ENCODE measurements at regions not wholly inside any gene's neighbourhood (a gene's known extent, or its start where the extent isn't known, plus 50 kb on each side); places are given as distances from the start of the nearest gene placed in this dataset.
"Not testable (repeated sequence)": the region's sequence is repeated elsewhere in the genome, so short reads cannot be mapped to it uniquely, and the experiment has no call there.

DNA sequence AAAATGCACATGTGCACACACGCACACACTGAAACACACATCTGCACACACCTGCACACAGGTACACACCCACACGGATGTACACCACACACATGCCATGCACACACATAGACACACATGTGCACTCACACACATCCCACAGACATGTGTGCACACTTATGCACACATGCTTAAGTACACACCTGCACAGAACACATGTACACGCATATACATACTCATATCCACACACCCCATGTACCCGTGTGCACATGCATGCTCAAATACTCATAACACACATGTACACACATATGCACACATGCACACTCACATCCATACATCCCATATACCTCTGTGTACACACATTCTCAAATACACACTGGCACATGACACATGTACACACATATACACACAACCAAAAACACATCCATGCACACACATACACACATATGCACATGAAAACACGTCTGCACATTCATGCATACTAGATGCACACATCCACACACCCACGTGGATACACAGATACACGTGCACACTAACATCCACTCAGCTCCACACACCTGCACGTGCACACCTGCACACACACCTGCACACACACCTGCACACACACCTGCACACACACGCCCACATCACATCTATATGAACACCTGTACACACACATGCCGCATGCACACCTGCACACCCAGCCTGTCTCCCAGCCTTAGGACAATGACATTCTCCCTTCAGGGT is 336.7 kb downstream of the ADGRD1 start:
- no peak for DNase-seq

DNA sequence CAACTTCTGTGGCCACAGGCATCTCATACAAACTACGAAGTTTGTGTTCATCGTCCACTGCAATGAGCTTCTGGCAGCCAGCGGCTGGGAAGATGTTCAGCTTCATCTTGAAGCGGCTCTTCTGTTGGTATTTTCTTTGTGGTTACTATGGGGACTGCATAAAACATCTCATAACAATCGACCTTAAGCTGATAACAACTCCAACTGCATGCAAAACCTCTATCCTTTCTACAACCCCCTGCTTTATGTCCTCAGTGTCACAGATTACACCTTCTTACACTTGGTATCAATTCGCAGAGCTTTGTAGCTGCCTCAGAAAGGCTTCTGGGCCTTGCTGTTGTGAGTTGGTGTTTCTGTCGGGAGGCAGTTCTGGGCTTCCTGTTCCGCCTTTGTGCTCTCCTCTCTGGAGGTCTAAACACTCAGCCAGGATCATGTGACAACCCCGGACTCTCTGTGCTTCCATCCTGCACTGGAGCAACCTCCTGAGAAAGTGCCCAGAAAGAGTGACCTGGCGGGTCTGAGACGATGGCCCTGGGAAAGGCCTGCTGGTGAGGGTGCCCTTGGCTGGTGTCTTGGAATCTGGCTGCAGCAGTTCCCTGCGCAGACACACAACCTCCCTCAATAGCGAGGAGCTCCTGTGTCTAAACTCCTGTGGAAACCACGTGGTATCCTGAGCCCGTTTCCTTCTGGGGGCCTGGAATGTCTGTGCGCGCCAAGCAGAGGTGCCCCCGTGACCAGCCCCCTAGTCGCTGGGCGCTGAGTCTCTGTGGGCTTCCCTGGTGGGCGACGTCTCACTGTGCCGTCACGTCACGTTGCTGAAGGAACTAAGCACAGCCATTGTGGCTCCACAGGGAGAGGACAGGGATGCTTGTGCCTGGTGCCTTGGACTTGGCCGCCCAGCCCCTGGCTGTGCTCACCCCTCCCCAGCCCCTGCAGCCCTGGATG is 339.6 kb downstream of the ADGRD1 start:
- DNase-seq, result not testable (repeated sequence)

DNA sequence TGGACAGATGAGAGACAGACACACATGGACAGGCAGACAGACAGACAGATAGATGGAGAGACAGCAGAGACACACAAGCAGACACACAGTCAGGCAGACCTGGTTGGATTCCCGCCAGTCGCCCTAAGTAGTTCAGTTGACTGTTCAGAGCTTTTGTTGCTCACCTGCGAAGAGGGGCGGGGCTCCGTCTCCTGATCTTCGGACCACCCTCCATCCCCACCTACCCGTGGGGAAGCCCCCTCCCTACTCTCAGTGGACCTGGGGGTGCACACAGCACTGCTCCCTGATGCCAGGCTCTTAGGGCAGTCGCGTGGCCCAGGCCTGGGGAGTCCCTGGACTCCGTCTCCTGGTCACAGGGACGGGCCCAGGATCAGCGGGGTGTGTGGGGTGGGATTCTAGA is 341.0 kb downstream of the ADGRD1 start:
- not testable (repeated sequence) for DNase-seq

GRCh38 chr12:131295117-131295516 is 341.4 kb downstream of the ADGRD1 start:
- DNase-seq, result not testable (repeated sequence)

- DNase-seq, result not testable (repeated sequence)
Observed at GRCh38 chr12:131295559-131295958, 341.9 kb downstream of the ADGRD1 start.

DNA sequence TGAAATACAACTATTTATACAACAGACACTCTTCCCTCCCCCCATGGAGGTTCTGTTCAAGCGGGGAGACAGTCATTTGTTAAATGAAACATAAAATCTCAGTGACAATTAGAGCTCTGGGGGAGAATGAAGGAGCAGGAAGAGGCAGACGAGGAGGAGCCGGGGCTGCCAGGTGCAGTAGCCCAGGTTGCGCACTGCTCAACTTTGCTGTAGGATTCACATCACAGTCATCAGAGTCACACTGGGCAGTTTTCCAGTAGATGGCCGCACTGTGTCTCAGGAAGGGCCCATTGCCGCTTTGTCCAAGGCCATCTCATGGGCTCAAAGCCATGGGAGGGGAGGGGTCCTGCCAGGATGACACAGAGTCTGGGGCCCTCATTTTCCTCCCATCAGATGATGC is 342.4 kb downstream of the ADGRD1 start:
- not testable (repeated sequence) for DNase-seq

DNA sequence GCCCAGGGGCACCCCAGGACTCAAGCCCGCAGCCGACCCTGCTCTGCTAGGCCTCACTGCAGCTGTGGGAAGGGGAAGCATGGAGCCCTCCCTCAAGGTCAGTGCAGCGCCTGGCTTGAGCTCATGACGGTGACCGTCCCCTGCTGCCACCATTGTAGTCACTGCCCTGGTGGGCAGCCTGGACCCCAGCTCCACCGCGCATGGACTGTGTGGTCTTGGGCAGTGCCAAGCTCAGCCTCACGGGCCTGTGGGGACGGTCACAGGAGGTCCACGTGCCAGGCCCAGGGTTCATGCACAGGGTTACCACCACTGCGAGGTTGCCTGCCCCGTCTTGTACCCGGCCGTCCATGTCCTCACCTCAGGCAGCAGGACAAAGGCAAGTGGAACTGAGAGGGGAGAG is 342.9 kb downstream of the ADGRD1 start:
- DNase-seq, result not testable (repeated sequence)

DNA sequence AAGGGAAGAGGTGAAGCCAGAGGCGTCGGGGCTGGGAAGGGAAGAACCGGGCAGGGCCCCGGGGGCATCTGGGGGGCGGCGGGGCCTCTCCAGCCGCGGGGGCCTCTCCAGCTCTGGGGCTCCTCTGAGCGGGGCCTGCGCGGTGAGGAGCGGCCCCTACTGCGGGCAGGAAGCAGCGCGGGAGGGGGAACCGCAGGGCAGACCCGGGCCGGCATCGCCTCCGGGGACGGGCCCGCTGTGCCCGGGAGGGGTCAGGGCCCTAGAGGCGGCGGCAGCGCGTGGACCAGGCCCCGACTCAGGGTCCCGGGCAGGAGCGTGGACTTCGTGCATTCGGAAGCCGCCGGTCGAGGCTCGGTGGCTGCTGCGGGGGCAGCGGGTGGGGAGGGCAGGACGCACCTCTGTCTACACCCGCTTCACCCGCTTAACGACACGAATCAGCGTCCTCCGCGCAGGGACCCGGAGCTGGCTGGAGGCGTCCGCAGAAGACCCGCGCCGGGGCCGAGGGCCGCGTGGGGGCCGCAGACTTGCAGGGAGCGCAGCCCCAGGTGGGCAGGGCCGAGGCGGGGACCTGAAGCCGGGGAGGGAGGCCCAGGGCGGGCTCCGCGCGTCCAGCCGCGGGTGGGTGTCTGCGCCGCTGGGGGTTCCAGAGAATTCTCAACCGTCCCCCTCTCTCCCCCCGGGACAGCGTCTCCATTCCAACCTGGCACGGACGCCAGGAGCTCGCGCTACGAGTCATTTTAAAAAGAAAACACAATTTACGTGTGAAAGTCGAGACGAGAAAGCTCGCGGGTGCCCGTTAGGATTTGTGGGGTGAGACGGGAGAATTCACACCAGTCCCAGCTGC is 345.0 kb downstream of the ADGRD1 start:
- DNase-seq, result not testable (repeated sequence)

- DNase-seq, result not testable (repeated sequence)
Observed at GRCh38 chr12:131299370-131299701, 345.6 kb downstream of the ADGRD1 start.

- DNase-seq, result not testable (repeated sequence)
Observed at GRCh38 chr12:131303576-131303975, 349.9 kb downstream of the ADGRD1 start.

- DNase-seq, result not testable (repeated sequence)
Observed at GRCh38 chr12:131304642-131305041, 350.9 kb downstream of the ADGRD1 start.

- DNase-seq, result no peak
Observed at GRCh38 chr12:131309700-131310099, 356.0 kb downstream of the ADGRD1 start.

DNA sequence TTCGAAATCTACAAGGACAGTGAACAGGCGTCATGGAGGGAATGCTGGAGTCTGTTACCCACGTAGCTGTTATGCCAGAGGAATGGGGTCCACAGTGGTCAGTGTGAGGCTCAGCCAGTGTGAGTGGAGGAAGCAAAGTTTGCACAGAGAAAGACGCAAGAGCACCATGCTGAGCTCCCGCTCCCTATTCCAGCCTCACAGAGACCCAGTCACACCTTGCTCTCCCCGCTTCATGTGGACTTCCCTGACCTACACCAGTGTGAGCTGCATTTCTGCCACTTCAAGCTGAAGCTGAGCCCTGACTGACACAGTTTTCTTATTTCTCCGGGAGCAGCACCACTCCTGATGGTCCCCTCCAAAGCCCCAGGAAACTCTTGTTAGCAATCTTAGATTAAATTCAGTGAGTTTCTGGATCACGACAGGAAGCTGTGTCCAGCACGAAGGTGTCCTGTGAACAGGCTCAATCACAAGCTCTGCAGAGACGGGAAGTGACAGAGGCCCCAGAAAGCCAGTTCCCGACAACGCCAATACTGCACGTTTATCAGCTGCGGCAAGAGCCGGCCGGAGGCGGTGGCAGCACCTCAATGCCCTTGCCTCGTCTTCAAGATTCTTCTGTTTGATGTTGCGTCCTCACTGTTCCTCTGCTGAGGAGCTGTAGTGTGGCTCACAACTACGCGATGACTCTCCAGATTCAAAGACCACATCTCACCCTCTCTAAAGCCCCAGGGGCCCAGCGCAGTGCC is 356.7 kb downstream of the ADGRD1 start:
- not testable (repeated sequence) for DNase-seq

DNA sequence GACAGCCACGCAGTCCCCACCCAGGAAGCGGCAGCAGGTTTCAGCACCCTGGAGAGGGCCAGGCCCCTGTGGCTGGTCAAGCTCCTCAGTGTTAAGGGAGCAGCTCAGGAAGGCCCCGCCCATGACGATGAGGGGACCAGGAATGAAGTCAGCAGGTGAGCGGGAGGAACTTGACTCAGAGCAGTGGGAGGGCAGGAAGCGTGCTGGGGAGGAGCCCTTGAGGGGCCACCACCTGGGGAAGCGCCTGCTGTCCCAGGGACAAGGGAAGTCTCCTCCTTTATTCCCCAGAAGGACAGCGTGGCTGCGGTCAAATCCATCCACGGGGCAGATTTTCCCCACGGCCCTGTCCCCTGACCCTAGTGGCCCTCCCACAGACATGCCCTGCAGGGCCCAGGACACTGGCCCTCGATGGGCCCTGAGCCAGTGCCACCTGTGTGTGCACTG is 357.6 kb downstream of the ADGRD1 start:
- DNase-seq, result peak; percentile 46

GRCh38 chr12:131311764-131312163 is 358.1 kb downstream of the ADGRD1 start:
- no peak for DNase-seq

DNA sequence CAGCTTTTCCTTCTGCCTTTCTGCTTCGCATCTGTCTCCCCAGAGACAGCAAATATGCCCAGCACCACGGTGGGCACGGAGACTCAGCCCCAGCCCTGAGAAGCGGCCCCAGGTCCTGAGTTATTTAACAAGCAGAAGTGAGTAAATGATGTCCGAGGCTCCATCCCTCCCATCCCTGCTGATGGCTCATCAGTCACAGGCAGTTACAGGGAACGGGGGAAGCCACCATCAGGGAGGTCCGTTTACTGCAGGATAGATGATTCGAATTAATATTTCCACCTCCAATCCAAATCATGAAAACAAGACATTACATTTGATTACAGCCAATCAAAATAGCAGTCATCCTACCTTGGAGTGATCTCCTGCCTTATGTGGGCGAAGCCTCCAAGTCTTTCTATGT is 358.7 kb downstream of the ADGRD1 start:
- not testable (repeated sequence) for DNase-seq

GRCh38 chr12:131312793-131313545 is 359.3 kb downstream of the ADGRD1 start:
- no peak for DNase-seq

GRCh38 chr12:131313635-131314034 is 359.9 kb downstream of the ADGRD1 start:
- no peak for DNase-seq

GRCh38 chr12:131314524-131315090 is 360.9 kb downstream of the ADGRD1 start:
- DNase-seq, result no peak

- DNase-seq, result no peak
Observed at GRCh38 chr12:131315601-131316000, 361.9 kb downstream of the ADGRD1 start.

DNA sequence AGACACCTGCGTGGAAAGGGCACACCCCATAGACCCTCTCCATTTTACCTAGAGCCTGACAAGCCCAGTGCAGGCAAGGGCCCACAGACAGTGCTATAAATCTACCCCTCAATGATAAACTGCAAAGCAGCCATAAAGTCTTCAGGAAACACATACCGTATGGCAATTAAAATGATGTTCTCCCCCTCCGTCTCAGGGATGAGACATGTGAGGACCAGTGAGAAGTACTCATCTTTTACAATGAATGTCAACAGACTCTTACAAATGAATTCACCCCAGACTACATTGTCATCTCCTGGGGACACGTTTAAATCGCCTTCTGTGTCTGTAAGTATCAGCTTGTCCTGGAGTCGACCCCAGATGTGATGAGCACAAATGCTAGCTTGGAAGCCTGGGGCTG is 362.7 kb downstream of the ADGRD1 start:
- DNase-seq, result no peak

All from stimulated activated CD4-positive, alpha-beta T cell treated with anti-CD3 and anti-CD28 coated beads, Interleukin-1b, Interleukin-23, amount 100 ng/mL, for 48 hours (primary cell).